T-helper 2 cell (primary cell): ENCODE measurements at regions not wholly inside any gene's neighbourhood (a gene's known extent, or its start where the extent isn't known, plus 50 kb on each side); places are given as distances from the start of the nearest gene placed in this dataset.

Experiments used
- DNase-seq, 5 experiments: peaks; one replicate each; pipeline versions ENCODE4 v3.0.0 to v3.0.0-alpha.2; 2012 to 2022

DNA sequence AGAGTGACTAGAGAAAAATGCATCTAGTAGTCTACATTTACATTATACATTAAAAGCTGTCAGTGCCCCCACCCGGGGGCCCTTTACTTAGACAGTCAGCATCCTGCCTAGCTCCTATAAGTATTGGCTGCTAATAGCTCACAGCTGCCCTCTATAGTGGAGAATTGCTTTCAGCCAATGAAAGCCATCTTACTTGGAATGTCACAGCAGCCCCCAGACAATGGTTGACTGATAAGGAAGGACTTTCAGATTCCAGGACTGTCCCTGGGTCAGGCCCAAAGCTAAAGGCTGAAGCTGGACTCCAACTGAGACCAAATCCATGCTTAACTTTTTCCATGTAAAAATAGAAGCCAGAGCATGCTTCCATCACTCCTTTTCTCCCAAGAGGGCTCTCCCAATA is 196.9 kb downstream of the ANKRD50 start:
- DNase-seq: no peak

DNA sequence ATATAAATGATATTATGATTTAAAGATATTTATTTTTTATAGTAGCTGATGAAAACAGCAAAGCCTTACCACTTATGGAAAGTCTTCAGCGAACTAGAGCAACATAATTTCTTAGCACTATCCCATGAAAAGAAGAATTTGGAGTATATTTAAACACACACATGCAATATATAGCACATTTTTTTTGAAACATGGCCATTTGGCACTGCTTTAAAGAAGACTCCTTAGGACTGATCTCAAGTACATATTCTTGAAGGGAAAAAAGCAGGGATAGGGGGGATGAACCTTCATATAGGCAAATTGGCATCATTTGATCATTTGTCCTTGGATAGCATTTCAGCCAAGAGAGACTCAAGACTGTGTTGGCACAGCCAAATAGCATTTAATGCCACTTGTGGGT is 193.3 kb downstream of the ANKRD50 start:
- DNase-seq: no peak

DNA sequence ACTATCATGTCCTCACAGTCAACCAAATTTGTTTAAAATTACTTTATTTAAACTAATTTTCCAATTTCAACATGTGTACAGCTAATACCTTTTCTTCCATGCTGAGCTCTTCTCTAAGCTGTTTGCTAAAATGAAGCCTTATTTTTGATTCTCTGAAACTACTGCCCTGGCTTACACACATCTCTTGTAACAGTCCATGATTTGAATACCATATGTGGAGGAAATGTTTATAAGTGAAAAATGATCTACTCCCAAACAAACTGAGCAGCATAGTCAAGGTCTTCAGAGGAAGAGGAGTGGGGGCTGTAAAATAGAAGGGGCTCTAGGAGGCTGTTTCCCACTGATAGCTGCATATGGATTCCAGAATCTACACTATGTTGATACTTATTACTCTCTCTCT is 188.7 kb downstream of the ANKRD50 start:
- DNase-seq: no peak

DNA sequence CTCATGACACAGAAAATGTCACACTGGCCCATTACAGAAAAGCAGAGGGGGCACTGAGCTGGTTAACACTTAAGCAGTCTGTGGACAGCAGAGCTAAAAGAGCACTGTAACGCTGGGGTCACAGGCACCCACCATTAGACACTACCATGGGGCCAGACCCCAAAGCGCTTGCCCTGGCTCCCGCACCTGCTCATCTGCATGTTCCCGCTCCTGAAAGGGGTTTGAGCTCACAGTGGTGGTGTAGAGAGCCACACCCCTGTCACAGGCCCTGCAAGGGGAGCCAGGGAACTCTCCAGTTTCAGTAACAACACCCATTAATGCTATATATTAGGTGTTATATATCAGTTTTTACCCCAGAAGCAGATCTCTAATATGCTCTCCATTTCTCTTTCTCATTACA is 187.0 kb downstream of the ANKRD50 start:
- DNase-seq: no peak

DNA sequence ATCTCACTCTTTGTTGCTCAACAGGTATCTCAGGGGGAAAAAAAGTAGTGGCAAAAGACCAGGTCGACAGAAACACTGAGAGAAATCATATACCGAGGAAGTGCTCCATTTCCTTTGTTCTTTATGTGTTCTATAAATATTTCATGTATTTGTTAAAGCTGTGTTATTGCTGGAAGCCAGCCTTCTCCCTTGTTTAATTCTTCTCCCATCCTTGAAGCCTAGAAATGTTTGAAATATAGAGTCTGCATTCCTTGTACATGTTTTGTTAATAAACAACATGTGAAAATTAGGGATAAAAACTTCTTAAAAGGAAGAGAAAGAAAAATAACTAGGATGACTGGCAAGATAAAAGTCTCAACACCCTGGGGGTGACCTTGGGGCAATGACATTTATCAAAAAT is 186.2 kb downstream of the ANKRD50 start:
- no peak for DNase-seq

DNA sequence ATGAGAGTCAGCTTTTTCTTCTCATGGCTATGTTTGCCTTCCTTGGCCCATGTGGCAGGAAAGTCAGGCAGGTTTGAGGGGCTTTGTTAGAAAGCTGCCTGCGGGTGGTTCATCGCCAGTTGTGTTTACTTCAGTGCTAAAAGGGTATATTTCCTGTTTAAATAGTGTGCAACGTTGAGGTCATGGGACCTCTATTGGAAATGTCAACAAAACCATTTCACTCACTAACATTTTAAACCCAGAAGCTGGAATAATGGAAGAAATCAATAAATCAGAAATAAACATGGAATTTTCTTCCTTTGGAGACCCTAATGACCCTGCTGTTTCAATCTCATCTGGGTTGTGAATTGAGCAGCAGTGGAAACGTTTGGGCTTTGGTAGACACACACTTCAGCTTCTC is 185.8 kb downstream of the ANKRD50 start:
- no peak for DNase-seq

DNA sequence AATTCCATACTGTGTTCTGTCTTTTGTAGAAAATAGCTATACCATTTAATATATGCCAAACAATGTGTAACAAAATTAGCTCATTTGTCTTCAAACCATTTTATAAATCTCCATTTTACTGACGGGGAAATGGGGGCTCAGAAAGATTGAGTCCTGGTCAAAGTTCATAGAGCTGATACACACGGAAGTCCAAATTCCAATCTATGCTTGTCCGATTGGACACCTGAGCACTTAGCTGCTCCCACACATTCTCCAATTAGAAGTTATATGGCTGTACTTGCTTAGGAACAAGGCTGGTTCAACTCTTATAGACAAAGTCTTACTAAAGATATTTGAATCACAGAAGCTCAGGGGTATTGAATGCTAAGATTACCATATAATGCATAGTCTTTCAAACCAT is 185.2 kb downstream of the ANKRD50 start:
- no peak for DNase-seq

DNA sequence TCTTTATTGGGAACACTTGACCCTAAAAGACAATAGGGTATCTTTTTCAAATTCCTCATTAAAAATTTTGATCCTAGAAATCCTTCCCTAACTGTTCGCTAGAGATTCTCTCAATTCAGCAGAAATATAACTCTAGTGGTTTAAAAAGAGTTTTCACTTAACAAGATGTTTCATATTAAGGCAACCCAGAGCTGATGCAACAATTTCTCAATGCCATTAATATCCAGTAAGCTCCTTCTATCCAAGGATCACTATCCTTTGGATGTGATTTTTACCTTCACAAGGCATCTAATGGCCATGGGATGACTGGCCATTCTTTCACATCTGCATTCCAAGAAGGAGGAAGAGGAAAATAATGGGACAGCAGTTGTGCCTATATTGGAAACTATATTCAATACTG is 183.4 kb downstream of the ANKRD50 start:
- DNase-seq: no peak

DNA sequence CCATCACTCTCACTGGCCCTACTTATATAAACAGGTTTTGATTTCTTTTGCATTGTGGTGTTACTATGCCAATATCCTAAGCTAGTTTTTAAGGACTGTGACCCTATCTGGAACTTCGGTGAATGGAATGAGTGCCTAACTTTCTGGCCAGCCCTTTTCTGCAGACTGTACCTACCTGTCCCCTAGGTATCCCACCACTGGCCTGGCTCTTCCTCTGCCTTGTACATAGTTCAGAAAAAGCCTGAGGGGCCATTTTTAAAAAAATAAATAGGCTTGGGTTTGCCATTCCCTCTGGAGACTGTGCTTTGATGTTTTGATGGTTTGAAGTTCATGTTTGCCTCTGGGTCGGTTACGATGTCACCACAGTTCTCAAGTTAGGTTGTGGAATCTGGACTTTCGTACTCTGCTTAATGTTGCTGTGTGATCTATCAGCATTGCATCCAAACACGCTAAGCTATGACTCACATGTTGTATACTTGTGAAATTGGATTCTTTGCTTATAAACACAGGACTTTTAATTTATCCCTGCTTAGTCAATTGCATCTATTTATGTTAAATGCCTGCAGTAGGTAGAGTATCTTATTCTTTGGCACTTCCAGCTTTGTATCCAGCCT is 182.0 kb downstream of the ANKRD50 start:
- DNase-seq: no peak

DNA sequence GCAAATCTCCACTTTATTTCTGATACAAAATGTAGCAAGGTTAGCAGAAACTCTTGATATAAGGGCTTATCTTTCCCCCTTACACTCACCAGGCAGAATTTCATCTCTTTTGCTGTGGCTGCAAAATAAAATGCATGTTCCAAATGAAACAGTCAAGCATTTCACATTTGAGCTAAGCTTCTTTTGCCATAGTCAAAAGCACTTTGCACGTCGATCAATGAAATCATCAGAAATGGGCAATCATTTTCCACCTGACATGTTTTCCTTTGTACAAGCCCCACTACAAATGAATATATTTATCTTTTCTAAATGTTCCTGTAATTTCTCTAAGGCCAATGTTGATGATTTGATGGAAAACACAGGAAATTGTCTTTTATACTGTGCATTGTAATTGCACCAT is 178.4 kb downstream of the ANKRD50 start:
- no peak for DNase-seq

DNA sequence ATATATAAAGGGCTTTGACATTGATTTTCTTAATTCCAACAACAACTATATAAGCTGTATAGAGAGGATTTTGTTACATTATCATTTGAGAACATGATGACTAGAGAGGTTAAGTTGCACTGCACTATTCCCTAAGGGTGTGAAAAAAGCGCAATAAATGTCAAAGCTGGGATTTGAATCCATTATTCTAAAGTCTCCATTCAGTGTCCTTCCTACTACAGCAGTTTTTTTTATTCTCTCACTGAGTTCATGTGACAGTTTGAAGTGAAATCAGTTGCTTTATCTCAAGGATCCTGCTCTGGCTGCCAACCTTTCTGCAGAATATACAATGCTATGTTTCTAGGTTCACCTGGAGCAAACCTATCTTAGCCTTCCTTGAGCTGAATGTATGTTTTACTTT is 177.5 kb downstream of the ANKRD50 start:
- DNase-seq: no peak

DNA sequence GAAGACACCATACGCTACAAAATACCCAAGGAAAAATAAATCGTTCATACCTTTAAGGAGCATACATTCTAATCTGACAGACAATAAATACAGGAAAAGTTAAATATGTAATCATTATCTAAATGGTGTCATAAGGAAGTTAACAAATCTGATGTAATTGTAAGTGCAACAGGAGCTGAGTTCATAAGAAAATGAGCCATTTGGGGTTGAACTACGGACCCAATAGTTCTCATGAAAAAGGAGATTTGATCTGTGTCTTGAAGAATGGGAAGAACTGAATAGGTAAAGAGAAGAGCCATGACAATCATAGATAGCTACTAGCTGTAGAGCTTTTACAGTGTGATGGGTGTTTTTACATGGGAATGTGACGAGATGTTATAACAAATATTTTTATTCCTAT is 175.6 kb downstream of the ANKRD50 start:
- DNase-seq: no peak

DNA sequence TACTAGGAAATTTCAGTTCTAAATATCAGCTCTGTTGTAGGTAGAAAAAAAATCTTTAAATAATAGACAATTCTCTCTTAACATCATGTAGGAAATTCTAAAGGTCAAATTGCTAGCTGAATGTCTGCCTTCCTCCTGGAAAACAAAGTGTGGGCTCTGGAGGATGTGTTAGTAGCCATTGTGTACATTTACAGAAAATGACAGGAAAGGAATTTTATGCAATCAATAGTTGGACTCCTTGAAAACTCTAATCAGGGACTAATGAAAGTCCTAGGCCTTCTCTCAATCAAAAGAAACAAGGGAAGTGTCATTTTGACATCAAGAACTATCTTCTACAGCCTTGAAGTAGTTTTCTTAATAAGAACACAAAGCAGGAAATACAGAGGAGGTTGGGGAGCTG is 174.6 kb downstream of the ANKRD50 start:
- DNase-seq: no peak

DNA sequence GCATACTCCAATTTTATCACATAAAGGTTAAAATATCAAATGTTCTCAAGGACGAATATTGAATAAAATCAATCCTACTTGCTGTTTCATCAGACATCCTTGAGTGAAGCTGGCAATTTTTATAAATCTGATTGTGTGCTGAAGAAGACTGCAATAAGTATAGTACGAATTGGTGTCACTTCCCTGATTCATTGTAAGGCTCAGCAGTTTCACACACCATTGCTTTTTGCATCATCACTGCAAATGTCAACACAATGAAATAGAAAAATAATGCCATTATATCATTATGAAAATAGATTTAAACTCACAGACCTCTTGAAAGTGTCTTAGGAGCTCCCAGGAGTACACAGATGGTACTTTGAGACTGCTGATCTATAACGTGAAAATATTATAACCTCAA is 172.5 kb downstream of the ANKRD50 start:
- no peak for DNase-seq

DNA sequence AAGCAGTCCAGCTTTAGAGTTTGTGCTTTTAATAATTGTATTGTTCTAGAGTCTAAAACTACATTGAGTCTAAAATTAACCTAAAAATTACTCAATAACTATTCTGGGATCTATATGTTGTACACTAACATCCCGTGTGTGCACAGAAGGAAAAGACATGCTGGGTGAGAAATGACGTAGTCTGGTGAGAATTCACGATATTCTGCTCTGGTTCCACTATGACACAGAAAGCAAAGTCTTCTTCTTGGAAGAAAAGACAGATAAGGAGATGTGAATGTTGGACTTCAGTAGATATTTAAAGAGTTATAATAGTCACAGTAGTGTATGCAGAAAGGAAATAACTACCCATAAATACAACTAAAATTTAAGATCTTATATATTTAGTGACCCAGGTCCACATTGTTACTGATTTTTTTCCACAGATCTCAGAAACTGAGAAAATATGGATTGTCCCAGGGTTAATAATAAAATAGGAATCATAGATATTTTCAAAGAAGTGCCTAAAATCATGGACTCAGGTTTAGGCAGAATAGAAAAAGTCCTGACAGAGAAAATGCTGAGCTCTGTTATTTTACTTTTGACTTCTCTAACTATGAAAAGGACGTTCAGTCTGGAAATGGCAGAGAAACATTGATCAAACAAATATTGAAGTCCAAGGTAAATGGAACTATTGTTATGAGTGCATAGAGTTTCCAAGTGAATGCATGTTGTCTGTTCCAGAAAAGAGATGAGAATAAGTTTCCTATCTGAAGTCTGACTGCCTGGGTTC is 170.7 kb downstream of the ANKRD50 start:
- DNase-seq: no peak

DNA sequence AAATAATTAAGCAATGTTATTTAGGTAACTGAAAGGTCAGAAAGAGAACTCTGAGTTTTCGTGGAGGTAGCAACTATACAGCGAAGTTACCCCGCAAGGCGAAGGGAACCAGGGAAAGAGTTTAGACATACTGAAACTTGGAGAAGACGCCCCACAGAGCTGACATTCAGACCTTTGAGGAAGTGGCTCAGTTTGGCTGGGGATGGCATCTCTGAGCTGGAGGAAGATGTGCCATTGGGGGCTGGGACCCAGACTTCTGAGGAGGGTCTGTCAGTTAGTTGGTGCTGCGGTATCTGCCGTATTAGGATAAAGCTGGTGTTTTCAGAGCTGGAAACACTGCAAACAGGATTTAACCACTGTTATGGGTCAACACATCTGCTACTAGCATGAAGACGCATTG is 156.6 kb downstream of the ANKRD50 start:
- DNase-seq: no peak

DNA sequence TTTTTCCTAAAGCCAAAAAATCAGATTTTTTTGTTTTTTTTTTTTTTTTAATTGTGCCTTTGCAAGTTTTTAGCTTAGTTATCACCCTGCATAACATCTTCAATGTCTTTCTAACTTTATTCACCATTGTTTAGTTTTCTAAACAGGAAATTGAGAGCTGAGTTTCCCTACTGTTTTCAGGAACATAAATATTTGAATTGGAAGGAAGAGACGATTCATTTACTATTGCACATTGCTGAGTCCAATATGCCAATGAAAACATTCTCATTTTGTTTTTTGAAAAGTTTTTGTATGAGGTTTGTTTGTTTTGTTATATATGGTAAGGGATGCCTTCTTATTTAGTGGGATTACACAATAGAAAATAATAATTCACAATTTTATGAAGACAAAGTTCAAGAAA is 148.4 kb downstream of the ANKRD50 start:
- DNase-seq: no peak

DNA sequence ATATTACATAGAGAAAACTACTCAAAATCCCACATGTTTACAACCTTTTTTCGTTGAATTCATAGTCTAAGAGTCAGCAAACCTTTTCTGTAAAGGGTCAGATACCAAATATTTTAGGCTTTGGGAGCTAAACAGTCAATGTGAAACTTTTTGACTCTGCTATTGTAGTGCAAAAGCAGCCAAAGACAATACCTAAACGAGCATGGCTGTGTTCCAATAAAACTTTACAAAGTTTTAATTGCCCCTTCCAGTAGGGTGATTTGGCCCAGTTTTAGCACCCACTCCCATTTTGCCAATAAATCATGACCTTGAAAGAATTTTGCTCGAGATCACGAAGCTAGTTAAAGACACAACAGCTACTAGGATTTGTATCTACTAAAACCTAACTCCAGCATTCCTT is 147.2 kb downstream of the ANKRD50 start:
- no peak for DNase-seq

DNA sequence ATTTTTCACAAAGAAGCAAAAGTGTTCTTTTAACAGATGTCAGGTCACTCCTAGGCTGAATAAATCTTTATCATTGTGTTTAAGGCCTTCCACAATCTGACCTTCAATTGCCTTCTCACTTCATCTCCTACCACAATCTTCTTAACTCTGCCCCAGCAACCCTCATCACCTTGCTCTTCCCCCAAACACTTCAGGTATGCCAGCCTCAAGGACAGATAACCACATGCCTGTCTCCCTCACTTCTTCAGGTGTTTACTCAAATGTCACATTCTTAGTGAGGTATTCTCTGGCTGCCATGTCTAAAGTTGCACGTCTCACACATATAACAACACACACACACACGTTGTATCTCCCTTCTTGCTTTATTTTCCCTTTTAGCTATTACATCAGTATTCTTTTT is 146.5 kb downstream of the ANKRD50 start:
- no peak for DNase-seq

DNA sequence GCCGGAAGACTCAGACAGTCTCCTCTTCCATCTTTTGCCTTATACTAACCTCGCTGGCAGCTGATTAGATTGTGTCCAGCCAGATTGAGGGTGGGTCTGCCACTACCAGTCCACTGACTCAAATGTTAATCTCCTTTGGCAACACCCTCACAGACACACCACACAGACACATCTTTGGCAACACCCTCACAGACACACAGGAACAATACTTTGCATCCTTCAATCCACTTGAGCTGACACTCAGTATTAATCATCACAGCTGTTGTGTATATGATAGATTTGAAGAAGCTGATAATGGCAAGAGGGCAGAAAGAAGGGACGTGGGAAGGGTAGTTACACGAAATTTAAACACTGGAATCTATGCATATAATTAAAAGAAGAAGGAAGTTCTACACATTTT is 139.5 kb downstream of the ANKRD50 start:
- no peak for DNase-seq

DNA sequence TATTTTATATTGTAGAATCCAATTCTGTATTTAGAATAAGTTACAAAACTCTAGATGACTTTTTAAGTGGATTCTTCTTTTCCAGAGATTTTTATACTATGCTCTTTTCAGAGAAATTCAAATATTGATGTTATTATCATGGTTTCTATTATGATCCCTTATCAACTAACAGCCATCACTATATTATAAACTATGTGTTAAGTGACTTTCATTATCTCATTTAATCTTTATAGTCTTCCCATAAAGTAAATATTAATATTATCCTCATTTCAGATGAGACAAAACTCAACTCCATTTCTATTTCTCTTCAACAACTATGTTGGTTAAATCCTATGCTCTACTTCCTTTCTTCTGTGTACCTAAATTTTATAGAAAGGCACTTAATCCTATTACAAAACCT is 132.6 kb downstream of the ANKRD50 start:
- no peak for DNase-seq

DNA sequence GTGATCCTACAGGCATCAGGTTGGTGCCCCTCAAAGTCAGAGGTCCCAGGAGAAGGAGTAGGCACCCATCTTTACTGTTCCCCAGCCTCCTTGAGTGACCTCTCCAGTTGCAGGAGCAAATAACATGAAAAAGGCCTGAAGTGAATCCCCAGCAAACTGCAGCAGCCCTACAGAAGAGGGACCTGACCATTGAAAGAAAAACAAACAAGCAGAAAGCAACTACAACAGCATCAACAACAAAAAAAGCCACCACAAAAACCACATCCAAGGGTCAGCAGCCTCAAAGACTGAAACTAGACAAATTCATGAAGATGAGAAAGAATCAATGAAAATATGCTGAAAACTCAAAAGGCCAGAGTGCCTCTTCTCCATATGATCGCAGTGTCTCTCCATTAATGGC is 128.7 kb downstream of the ANKRD50 start:
- no peak for DNase-seq

DNA sequence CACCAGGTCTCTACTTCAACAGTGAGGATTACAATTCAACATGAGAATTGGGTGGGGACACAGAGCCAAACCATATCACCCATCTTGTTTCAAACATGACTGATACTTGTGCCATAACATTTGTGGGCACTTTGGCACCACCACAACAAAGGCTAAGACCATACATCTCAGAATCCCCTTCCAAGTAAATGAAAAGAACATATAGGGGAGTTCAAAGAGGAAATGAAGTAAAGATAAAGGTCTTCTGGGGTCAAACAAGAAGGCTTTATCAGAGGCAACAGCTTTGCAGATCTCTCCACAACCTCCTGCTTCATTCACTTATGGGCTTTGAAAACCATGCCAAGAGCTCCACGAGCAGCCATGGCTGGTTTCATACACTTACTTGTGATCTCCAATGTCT is 122.7 kb downstream of the ANKRD50 start:
- DNase-seq: no peak

DNA sequence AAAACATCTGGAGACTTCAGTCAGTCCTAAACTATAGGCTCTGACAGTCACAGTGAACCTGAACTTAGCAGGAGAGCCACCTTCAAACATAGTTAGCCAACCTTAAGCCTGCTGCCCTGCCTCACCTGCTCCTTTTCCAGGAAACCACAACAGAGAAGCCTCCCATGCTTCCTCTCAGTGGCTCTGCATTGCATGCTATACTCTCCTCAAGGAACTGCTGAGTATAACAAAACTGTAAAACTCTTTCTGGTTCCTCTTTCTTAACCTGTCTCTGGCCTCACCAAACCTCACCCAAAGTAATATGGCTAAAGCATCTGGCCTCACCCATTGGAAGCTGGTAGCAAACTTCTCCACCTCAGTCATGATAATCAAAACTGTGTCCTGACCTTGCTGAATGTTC is 122.1 kb downstream of the ANKRD50 start:
- no peak for DNase-seq

DNA sequence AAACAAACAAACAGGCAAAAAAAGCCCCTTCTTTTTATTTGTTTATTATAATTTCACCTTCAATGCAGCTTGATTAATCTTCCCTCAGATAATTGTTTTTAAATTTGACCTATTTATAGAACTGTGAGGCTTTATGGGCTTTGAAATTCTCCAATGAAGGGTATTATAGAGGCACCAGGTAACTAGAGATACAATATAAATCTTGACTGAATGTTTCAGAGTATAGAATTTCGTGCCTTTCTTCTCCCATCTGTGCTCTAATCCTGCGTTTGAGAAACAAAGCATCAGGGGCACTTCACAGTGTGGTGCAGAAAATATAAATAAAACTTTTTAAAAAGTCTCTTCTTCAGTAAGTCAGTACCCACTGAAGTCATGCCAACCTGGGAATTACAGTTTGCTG is 120.9 kb downstream of the ANKRD50 start:
- DNase-seq: no peak
